ENCODE measurements at regions not wholly inside any gene's neighbourhood (a gene's known extent, or its start where the extent isn't known, plus 50 kb on each side); places are given as distances from the start of the nearest gene placed in this dataset.
A peak's percentile ranks its signal among the peaks of the same experiment; 100 is the strongest.

DNA sequence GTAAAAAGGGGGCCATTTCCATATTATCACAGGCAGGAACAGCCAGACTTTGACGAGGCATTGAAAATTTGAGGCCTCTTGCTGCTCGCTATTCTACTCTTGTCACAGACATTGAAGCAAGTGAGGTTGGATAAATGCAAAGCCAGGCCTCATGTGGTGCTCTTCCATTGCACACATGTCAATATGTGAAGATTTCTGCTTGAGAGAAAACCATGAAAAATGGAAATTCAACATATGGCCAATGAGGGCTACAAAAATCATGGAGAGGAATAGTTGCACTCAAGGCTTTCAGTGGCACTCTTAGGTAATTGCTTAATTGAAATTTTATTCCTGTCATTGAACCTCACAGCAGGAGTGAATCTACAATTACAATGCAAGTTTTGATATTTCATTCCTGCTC, 185.6 kb upstream of the MBNL1 start:
- Mint-ChIP-seq H3K4me1 (no peaks in the 10 kb centered on the region), H3K27me3 (no peaks in the 10 kb centered on the region), H3K36me3 (no peaks in the 10 kb centered on the region), H3K9me3 (peaks cover 2% of the 10 kb centered on the region), H3K27ac (no peak overlapping the region), H3K4me3 (no peak overlapping the region)
- no peak for DNase-seq (ENCODE audit: low spot score in 2 of 2)
- ATAC-seq (ENCODE audit: low read depth): no peak

DNA sequence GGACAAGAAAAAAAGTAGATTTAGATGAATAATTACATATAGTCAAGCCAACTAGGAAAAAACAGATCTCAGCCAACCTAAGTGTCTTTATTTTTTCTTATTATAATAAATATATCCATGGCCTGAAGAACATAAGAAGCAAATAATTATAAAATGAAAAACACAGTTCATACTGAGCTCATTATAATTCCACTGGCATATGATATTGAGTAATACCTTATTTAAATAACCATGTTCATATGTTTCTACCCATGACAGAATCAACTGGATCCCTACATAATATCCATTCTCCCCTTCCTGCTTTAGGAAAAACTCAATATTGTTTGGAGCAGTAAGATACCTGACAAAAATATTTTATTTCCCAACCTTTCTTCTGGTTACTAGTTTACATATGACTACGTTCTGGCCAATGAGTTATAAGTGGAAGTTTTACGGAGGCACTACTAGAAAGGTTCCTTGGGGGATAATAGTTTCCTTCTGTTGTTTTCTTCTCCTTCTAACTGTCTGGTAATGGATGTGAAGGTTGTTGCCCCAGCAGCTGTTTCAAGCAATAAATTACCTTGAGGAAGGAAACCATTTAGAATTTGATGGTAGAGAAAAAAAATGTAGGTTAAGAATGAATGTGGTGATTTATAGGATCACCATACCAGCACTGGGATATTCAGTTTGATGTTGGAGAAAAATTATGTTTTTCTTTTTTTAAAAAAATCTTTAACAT, 184.1 kb upstream of the MBNL1 start:
- no peak overlapping the region for H3K4me3 Mint-ChIP-seq
- no peaks in the 10 kb centered on the region for H3K9me3 Mint-ChIP-seq

DNA sequence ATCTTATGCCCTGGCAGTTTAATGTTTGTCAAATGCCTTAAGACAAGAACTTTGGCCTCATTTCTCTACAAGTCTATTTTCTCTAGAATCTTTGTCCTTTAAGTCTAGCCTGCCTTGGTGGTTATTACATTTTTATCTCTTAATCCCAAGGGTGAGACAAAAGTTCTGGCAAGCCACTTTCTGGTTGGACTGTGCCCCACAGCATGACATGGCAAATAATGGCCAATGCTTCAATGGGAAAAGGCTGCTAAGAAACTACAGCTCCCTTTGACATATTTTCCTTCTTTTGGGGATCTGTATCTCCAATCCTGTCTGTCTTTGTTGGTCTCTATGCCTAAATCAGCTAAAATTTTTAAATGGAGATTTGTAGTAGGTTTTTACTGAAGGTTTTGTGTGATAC, 181.6 kb upstream of the MBNL1 start:
- no peaks in the 10 kb centered on the region for H3K9me3 Mint-ChIP-seq
- no peak overlapping the region for H3K4me3 Mint-ChIP-seq
- no peaks in the 10 kb centered on the region for H3K4me1 Mint-ChIP-seq
- ATAC-seq (ENCODE audit: low read depth) (no peak), DNase-seq (ENCODE audit: low spot score in 2 of 2) (no peak)
- no peak overlapping the region for H3K27ac Mint-ChIP-seq
- H3K36me3 Mint-ChIP-seq: no peaks in the 10 kb centered on the region
- no peaks in the 10 kb centered on the region for H3K27me3 Mint-ChIP-seq

More for the DNA sequence above, 184.1 kb upstream of the MBNL1 start:
- Mint-ChIP-seq H3K27me3 (no peaks in the 10 kb centered on the region), H3K27ac (no peak overlapping the region), H3K4me1 (no peaks in the 10 kb centered on the region), H3K36me3 (no peaks in the 10 kb centered on the region)
- ATAC-seq (ENCODE audit: low read depth): no peak
- DNase-seq (ENCODE audit: low spot score in 2 of 2): no peak

DNA sequence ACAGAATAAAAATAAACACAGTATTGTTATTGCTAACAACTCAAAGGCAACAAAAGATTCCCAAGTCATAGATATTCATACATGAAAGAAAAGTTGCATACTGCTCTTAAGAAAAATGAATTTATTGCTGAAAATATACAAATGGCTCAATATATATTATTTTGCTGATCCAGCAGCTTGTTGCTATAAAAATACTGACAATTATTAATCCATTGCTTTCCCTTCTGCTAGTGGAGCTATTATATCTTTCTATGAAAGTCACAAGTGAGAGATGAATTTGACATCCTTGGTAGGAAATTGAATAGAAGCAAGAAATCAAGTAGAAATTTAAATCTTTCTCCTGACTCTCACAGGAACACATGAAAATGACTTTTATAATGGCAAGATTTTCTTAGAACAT, 179.2 kb upstream of the MBNL1 start:
- no peak overlapping the region for H3K4me3 Mint-ChIP-seq
- DNase-seq (ENCODE audit: low spot score in 2 of 2): no peak
- no peak for ATAC-seq (ENCODE audit: low read depth)
- no peaks in the 10 kb centered on the region for H3K27me3 Mint-ChIP-seq
- no peaks in the 10 kb centered on the region for H3K4me1 Mint-ChIP-seq
- no peaks in the 10 kb centered on the region for H3K36me3 Mint-ChIP-seq
- no peaks in the 10 kb centered on the region for H3K9me3 Mint-ChIP-seq
- H3K27ac Mint-ChIP-seq: no peak overlapping the region

DNA sequence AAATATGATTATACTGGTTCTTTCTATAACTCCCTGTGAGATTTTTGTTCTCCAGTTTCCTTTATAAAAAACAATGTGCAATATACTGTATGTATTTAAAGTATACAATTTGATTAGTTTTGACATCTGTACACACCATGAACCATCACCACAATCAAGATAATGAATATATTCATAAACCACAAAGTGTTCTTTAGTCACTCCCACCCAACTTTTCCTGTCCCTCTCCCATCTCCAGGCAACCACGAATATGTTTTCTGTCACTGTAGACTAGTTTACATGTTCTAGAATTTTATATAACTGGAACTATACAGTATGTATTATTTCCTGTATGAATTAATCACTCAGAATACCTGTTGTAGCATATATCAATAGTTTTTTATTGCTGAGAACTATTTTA, 177.0 kb upstream of the MBNL1 start:
- DNase-seq (ENCODE audit: low spot score in 2 of 2) (no peak), ATAC-seq (ENCODE audit: low read depth) (no peak)
- no peaks in the 10 kb centered on the region for H3K9me3 Mint-ChIP-seq
- H3K4me1 Mint-ChIP-seq: no peaks in the 10 kb centered on the region
- no peak overlapping the region for H3K4me3 Mint-ChIP-seq
- H3K27ac Mint-ChIP-seq: no peak overlapping the region
- H3K27me3 Mint-ChIP-seq: no peaks in the 10 kb centered on the region
- no peaks in the 10 kb centered on the region for H3K36me3 Mint-ChIP-seq

DNA sequence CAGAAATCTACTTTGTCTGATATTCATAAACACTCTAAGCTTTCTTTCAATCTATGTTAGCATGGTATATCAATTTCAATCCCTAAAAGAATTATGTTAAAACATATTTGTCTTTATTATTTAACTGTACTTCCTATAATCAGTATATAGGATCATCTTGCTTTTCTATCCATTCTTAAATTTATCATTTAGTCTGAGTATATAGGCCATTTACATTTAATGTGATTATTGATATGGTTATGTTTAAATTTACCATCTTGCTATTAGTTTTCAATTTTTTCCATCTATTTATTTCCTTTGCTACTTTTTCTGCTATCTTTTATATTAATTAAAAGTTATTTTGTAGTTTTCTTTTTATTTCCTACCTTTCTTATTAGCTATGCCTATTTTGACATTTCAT, 174.8 kb upstream of the MBNL1 start:
- H3K4me3 Mint-ChIP-seq: no peak overlapping the region
- H3K27ac Mint-ChIP-seq: no peak overlapping the region
- H3K27me3 Mint-ChIP-seq: no peaks in the 10 kb centered on the region
- H3K36me3 Mint-ChIP-seq: no peaks in the 10 kb centered on the region
- DNase-seq (ENCODE audit: low spot score in 2 of 2) (no peak), ATAC-seq (ENCODE audit: low read depth) (no peak)
- H3K9me3 Mint-ChIP-seq: no peaks in the 10 kb centered on the region
- H3K4me1 Mint-ChIP-seq: no peaks in the 10 kb centered on the region

DNA sequence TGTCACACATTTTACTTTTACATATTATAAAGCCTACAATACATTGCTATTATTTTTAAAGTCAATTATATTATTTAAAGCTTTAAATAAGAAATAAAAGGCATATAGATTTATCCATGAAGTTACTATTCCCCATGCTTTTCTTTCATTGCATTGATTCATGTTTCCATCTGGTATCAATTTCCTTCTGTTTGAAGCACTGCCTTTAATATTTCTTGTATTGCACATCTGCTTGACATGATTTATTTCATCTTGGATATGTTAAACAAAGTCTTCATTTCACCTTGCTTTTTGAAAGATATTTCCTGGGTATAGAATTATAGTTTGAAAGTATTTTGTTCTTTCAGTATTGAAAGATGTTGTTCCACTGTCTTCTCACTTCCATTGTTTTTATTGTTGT, 174.3 kb upstream of the MBNL1 start:
- Mint-ChIP-seq H3K9me3 (no peaks in the 10 kb centered on the region), H3K27me3 (no peaks in the 10 kb centered on the region), H3K36me3 (no peaks in the 10 kb centered on the region), H3K4me1 (no peaks in the 10 kb centered on the region), H3K4me3 (no peak overlapping the region), H3K27ac (no peak overlapping the region)
- DNase-seq (ENCODE audit: low spot score in 2 of 2) (no peak), ATAC-seq (ENCODE audit: low read depth) (no peak)

DNA sequence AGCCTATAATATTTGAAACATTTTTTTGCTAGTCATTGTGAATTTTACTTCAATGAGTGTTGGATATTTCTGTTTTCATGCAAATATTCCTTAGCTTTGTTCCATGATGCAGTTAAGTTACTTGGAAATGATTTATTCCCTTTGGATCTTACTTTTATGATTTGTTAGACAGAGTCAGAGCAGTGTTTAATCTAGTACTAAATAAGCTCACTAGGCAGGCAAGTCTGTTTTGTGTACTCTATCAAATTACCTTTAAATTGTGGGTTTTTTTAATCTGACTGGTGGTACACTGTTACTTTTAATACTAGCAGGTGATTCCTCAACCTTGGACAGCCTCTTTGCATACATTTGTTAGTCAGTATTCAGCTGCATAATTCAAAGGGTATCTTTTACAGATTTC, 173.3 kb upstream of the MBNL1 start:
- no peaks in the 10 kb centered on the region for H3K36me3 Mint-ChIP-seq
- no peaks in the 10 kb centered on the region for H3K27me3 Mint-ChIP-seq
- H3K9me3 Mint-ChIP-seq: no peaks in the 10 kb centered on the region
- H3K4me1 Mint-ChIP-seq: no peaks in the 10 kb centered on the region
- H3K4me3 Mint-ChIP-seq: no peak overlapping the region
- H3K27ac Mint-ChIP-seq: no peak overlapping the region
- no peak for DNase-seq (ENCODE audit: low spot score in 2 of 2)
- ATAC-seq (ENCODE audit: low read depth): no peak

DNA sequence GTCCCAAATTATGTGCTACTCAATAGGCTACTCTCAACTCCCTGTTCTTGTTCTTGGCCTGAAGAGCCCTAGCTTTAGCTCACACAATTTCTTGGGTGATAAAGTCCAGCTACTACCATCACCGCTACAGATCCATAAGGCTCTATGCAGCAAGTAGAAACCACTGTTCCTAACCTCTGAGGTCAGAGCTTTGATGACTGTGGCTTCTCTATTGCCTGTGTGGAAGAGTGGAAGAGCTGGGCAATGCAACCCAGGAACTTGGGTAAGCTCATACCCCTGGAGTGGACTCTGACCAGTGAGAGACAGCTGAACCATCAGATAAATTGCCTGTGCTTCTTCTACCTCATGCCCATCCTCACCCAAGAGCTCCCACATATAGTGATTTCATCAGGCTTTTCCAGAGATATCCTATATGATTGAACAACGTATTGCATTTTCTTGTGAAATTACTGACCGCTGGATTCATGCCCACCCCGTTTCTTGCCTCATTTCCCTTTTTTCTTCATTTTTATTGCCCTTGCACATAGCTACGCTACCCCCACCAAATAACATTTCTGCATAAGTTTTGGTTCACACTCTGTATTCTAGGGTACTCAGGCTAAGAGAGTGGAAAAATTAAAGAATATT, 172.3 kb upstream of the MBNL1 start:
- Mint-ChIP-seq H3K36me3 (no peaks in the 10 kb centered on the region), H3K9me3 (no peaks in the 10 kb centered on the region), H3K4me1 (no peaks in the 10 kb centered on the region), H3K27ac (no peak overlapping the region), H3K27me3 (no peaks in the 10 kb centered on the region), H3K4me3 (no peak overlapping the region)
- no peak for DNase-seq (ENCODE audit: low spot score in 2 of 2)
- ATAC-seq (ENCODE audit: low read depth): no peak

DNA sequence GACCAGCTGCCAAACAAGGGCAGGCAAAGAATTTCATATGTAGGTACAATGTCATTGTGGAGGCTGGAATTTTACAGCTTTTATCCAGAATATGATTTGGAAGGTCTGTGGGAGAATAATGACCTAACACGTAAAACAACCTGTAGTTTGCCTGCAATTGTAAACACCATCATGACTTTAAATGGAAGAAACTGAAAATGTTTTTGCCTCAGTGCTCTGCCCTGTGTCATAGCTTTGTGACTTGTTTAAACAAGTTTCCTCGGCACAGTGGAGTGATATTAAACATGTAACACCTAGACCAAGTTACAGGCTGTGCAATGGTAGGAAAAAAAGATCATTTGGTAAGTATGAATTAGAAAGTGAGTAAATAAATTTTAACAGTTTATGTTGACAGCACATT, 171.6 kb upstream of the MBNL1 start:
- Mint-ChIP-seq H3K4me1 (no peaks in the 10 kb centered on the region), H3K36me3 (no peaks in the 10 kb centered on the region), H3K27me3 (no peaks in the 10 kb centered on the region), H3K4me3 (no peak overlapping the region), H3K27ac (no peak overlapping the region), H3K9me3 (no peaks in the 10 kb centered on the region)
- ATAC-seq (ENCODE audit: low read depth) (no peak), DNase-seq (ENCODE audit: low spot score in 2 of 2) (no peak)

DNA sequence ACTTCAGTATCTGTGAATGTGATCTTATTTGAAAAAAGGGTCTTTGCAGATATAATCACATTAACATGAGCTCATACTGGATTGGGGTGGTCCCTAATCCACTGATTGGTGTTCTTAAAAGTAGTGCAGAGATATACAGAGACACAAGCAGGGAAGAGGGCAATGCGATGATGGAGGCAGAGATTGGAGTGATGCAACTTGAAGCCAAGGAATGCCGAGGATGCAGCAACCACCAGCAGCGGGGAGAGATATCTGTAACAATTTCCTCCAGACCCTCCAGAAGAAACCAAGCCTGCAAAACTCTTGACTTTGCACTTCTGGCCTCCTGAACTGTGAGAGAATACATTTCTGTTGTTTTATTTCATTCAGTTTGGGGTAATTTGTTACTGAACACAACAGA, 171.0 kb upstream of the MBNL1 start:
- DNase-seq (ENCODE audit: low spot score in 2 of 2) (no peak), ATAC-seq (ENCODE audit: low read depth) (no peak)
- Mint-ChIP-seq H3K36me3 (no peaks in the 10 kb centered on the region), H3K27me3 (no peaks in the 10 kb centered on the region), H3K9me3 (no peaks in the 10 kb centered on the region), H3K27ac (no peak overlapping the region), H3K4me3 (no peak overlapping the region), H3K4me1 (no peaks in the 10 kb centered on the region)

DNA sequence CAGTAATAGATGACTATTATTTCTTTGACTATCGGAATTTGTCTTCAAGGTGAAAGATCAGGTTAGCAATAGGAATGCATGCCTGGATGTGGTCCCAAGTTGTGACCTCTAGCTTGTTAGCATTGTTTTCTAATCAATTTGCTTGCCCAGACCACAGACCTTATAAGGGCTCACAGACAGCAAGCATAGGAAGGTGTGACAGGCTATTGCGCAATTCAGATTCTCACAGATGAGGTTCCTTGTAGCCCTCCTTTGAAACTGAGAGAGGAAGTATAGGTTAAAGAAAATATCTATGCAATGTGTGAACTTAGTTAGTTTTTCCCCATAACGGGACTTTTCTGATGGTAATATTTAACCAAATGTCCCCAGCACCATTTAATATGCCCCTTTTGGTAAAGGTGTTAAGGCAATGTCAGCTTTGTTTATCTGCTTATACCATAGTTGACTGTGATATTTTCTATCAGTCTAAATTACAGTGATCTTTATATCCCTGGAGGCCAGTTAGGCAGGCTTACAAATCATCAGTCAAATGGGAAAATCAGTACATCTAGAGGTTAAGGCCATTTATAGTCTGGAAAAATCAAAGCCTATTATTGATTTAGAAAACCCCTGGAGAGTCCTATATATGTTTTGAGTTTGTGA, 168.1 kb upstream of the MBNL1 start:
- Mint-ChIP-seq H3K27me3 (no peaks in the 10 kb centered on the region), H3K27ac (no peak overlapping the region), H3K4me3 (no peak overlapping the region), H3K36me3 (no peaks in the 10 kb centered on the region), H3K9me3 (no peaks in the 10 kb centered on the region), H3K4me1 (peaks cover 7% of the 10 kb centered on the region)
- DNase-seq (ENCODE audit: low spot score in 2 of 2) (no peak), ATAC-seq (ENCODE audit: low read depth) (peak; percentile 60)

DNA sequence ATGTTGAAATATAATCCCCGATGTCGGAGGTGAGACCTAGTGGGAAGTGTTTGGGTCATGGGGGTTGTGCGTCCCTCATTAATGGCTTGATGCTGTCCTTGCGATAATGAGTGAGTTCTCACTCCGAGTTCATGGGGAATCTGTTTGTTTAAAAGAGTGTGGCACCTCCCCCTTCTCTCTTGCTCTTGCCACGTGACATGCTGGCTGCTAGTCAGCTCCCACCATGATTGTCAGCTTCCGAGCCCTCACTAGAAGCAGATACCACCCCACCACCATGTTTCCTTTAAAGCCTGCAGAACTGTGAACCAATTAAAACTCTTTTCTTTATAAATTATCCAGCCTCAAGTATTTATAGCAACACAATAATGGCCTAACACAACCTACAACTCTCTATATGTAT, 166.3 kb upstream of the MBNL1 start:
- H3K36me3 Mint-ChIP-seq: no peaks in the 10 kb centered on the region
- H3K27ac Mint-ChIP-seq: no peak overlapping the region
- ATAC-seq (ENCODE audit: low read depth) (no peak), DNase-seq (ENCODE audit: low spot score in 2 of 2) (no peak)
- H3K27me3 Mint-ChIP-seq: no peaks in the 10 kb centered on the region
- no peaks in the 10 kb centered on the region for H3K9me3 Mint-ChIP-seq
- H3K4me1 Mint-ChIP-seq: peaks cover 7% of the 10 kb centered on the region
- no peak overlapping the region for H3K4me3 Mint-ChIP-seq

DNA sequence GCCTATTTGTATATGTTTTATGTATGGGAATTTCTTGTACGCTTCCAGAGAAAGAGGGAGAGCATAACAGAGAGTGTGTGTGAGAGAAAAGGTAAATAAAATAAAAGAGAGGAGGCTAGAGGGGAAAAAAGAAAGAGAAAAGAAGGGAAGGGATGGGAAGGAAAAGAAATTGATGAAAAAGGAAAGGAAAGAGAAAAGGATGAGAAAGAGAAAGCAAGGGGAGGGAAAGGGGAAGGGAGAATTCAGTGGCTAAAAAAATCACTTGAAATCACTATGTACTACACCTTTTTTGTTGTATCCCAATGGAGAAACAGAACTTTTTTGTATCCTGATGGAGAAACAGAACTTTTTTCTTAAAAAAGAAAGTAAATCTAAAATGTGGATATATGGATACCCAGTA, 165.5 kb upstream of the MBNL1 start:
- H3K36me3 Mint-ChIP-seq: no peaks in the 10 kb centered on the region
- no peak overlapping the region for H3K4me3 Mint-ChIP-seq
- no peaks in the 10 kb centered on the region for H3K27me3 Mint-ChIP-seq
- no peak for ATAC-seq (ENCODE audit: low read depth)
- no peak for DNase-seq (ENCODE audit: low spot score in 2 of 2)
- no peaks in the 10 kb centered on the region for H3K9me3 Mint-ChIP-seq
- H3K27ac Mint-ChIP-seq: no peak overlapping the region
- peaks cover 7% of the 10 kb centered on the region for H3K4me1 Mint-ChIP-seq
